ENCODE measurements at regions not wholly inside any gene's neighbourhood (a gene's known extent, or its start where the extent isn't known, plus 50 kb on each side); places are given as distances from the start of the nearest gene placed in this dataset.

DNA sequence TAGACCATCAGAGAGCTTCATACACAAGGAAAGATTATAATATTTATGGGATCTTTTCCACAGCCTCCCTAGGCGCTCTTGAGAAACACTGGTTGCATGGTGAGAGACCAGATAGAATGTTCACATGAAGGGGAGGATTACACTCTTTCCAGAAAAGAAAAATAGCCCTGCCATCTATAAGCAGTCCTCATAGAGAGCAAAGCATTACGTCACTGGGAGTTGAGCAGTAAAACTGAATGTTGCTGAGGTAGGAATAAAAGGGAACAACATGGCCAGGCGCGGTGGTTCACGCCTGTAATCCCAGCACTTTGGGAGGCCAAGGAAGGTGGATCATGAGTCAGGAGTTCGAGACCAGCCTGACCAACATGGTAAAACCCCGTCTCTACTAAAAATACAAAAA lies 1934.3 kb downstream of the SUCLG1 start:
- TF ChIP-seq POLR2AphosphoS5 (IDR thresholded peaks at IDR 0.05), result no peak
- TF ChIP-seq, protein P1, sequence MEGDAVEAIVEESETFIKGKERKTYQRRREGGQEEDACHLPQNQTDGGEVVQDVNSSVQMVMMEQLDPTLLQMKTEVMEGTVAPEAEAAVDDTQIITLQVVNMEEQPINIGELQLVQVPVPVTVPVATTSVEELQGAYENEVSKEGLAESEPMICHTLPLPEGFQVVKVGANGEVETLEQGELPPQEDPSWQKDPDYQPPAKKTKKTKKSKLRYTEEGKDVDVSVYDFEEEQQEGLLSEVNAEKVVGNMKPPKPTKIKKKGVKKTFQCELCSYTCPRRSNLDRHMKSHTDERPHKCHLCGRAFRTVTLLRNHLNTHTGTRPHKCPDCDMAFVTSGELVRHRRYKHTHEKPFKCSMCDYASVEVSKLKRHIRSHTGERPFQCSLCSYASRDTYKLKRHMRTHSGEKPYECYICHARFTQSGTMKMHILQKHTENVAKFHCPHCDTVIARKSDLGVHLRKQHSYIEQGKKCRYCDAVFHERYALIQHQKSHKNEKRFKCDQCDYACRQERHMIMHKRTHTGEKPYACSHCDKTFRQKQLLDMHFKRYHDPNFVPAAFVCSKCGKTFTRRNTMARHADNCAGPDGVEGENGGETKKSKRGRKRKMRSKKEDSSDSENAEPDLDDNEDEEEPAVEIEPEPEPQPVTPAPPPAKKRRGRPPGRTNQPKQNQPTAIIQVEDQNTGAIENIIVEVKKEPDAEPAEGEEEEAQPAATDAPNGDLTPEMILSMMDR (IDR thresholded peaks at IDR 0.05), result no peak
- TF ChIP-seq POLR2A (IDR thresholded peaks at IDR 0.05), result no peak

Measured in breast epithelium (tissue), 3 donors.